HG02642 (cell line): ENCODE measurements at regions not wholly inside any gene's neighbourhood (a gene's known extent, or its start where the extent isn't known, plus 50 kb on each side); places are given as distances from the start of the nearest gene placed in this dataset.
"Not testable (repeated sequence)": the region's sequence is repeated elsewhere in the genome, so short reads cannot be mapped to it uniquely, and the experiment has no call there.

Experiments
- ATAC-seq: cut with Tn5 transposase; IDR thresholded peaks from one replicate; pipeline ENCODE4 v1.9.1; 2021; ENCODE audit warnings: mild to moderate bottlenecking; ENCODE audit not compliant: unreplicated experiment, poor library complexity

- no peak for ATAC-seq
Observed at GRCh38 chr14:38973083-38973700, 129.8 kb downstream of the SEC23A start.

GRCh38 chr14:38972511-38972910 is 130.5 kb downstream of the SEC23A start:
- ATAC-seq, result no peak

GRCh38 chr14:38971258-38971921 is 131.6 kb downstream of the SEC23A start:
- ATAC-seq, result no peak

- ATAC-seq, result no peak
Observed at GRCh38 chr14:38964630-38965029, 138.4 kb downstream of the SEC23A start.

- no peak for ATAC-seq
Observed at GRCh38 chr14:38960946-38961531, 142.0 kb downstream of the SEC23A start.

- ATAC-seq, result no peak
Observed at GRCh38 chr14:38959021-38959420, 144.0 kb downstream of the SEC23A start.

GRCh38 chr14:38958589-38958988 is 144.4 kb downstream of the SEC23A start:
- ATAC-seq, result no peak

- no peak for ATAC-seq
Observed at GRCh38 chr14:38951451-38951850, 151.6 kb downstream of the SEC23A start.

- ATAC-seq, result no peak
Observed at GRCh38 chr14:38950676-38951075, 152.4 kb downstream of the SEC23A start.

GRCh38 chr14:38948576-38948975 is 154.5 kb downstream of the SEC23A start:
- ATAC-seq, result no peak

GRCh38 chr14:38948171-38948570 is 154.9 kb downstream of the SEC23A start:
- ATAC-seq, result no peak

- ATAC-seq, result no peak
Observed at GRCh38 chr14:38947343-38947742, 155.7 kb downstream of the SEC23A start.

GRCh38 chr14:38944691-38945090 is 158.3 kb downstream of the SEC23A start:
- ATAC-seq, result no peak

GRCh38 chr14:38941488-38941887 is 161.5 kb downstream of the SEC23A start:
- no peak for ATAC-seq

- not testable (repeated sequence) for ATAC-seq
Observed at GRCh38 chr14:38932653-38933000, 170.4 kb downstream of the SEC23A start.

- no peak for ATAC-seq
Observed at GRCh38 chr14:38931969-38932652, 170.9 kb downstream of the SEC23A start.

- no peak for ATAC-seq
Observed at GRCh38 chr14:38930898-38931297, 172.1 kb downstream of the SEC23A start.

GRCh38 chr14:38930022-38930421 is 173.0 kb downstream of the SEC23A start:
- no peak for ATAC-seq

GRCh38 chr14:38929416-38929815 is 173.6 kb downstream of the SEC23A start:
- ATAC-seq, result no peak

- ATAC-seq, result not testable (repeated sequence)
Observed at GRCh38 chr14:38921893-38922292, 181.1 kb downstream of the SEC23A start.

GRCh38 chr14:38915125-38915524 is 187.9 kb downstream of the SEC23A start:
- no peak for ATAC-seq
